Gastroesophageal sphincter (tissue), 4 donors: ENCODE measurements at regions not wholly inside any gene's neighbourhood (a gene's known extent, or its start where the extent isn't known, plus 50 kb on each side); places are given as distances from the start of the nearest gene placed in this dataset.
"Not testable (repeated sequence)": the region's sequence is repeated elsewhere in the genome, so short reads cannot be mapped to it uniquely, and the experiment has no call there.

ENCODE experiments used
- ATAC-seq: fragments of 150-250 bp; one replicate; pipeline ENCODE4 v1.9.1; 2016; ENCODE audit warnings: mild to moderate bottlenecking, moderate library complexity
- H3K27ac ChIP-seq, 4 donors: fragments of 200-600 bp; sonication (generic) in 3 of 4; 1 replicate in 3 of 4; 2 replicates in 1 of 4; pipeline ENCODE4 v1.5.1; 2016 to 2019
- H3K27me3 ChIP-seq: fragments of 200-600 bp; sonication (generic); one replicate; pipeline ENCODE4 v1.5.1; 2019
- H3K36me3 ChIP-seq, 2 donors: fragments of 200-600 bp; sonication (generic); one replicate each; pipeline ENCODE4 v1.5.1; 2019; ENCODE audit warnings: control low read depth in 1 of 2
- H3K4me1 ChIP-seq, 3 donors: fragments of 200-600 bp; sonication (generic); 1 replicate in 2 of 3; 2 replicates in 1 of 3; pipeline ENCODE4 v1.5.1; 2016 to 2019; ENCODE audit warnings: control low read depth in 2 of 3
- H3K4me3 ChIP-seq, 2 donors: fragments of 200-600 bp; sonication (generic); one replicate each; pipeline ENCODE4 v1.5.1; 2019; ENCODE audit warnings: mild to moderate bottlenecking in 1 of 2, moderate library complexity in 1 of 2
- H3K9me3 ChIP-seq, 3 donors: fragments of 200-600 bp; sonication (generic); one replicate each; pipeline ENCODE4 v1.5.1; 2017 to 2019; ENCODE audit warnings: control low read depth in 2 of 3
- CTCF ChIP-seq, 4 experiments: fragments of 200-600 bp in 2 of 4; fragments of 450-650 bp in 2 of 4; sonication (generic) in 1 of 4; IDR thresholded peaks; one replicate each; pipeline ENCODE4 v1.5.1; 2017 to 2019; ENCODE audit warnings: antibody characterized with exemption in 4 of 4, mild to moderate bottlenecking in 2 of 4, moderate library complexity in 2 of 4
- EP300 ChIP-seq: sonication (generic); formaldehyde crosslinking; IDR thresholded peaks from one replicate; pipeline ENCODE4 v1.6.1; 2017; ENCODE audit warnings: antibody characterized with exemption, mild to moderate bottlenecking
- POLR2A ChIP-seq, 2 donors: fragments of 450-650 bp; IDR thresholded peaks; one replicate each; pipeline ENCODE4 v1.6.1; 2017; ENCODE audit warnings: antibody characterized with exemption in 2 of 2, mild to moderate bottlenecking in 2 of 2, moderate library complexity in 1 of 2
- POLR2AphosphoS5 ChIP-seq: sonication (generic); formaldehyde crosslinking; IDR thresholded peaks from one replicate; pipeline ENCODE4 v1.6.1; 2017; ENCODE audit warnings: antibody characterized with exemption
- WGBS, 2 donors: methylation state at CpG; one replicate each; pipeline ENCODE4 v1.1.5; 2018; ENCODE audit warnings: low coverage in 1 of 2; 5-methylcytosine and 5-hydroxymethylcytosine counted together

GRCh38 chr17:27949304-27949703, 56.1 kb upstream of the LYRM9 start:
- WGBS, 2 donors, result 73% methylated on average over 3 of the region's 3 CpGs; no CpG with 5 or more reads in 1 of the 2 donors
- ATAC-seq, result no peak
- H3K4me3 ChIP-seq, result no peak overlapping the region

GRCh38 chr17:27950225-27950624, 57.1 kb upstream of the LYRM9 start:
- 86 to 91% methylated on average over 1 to 4 of the region's 7 CpGs for WGBS, 2 donors
- H3K27ac ChIP-seq, H3K9me3 ChIP-seq, H3K4me1 ChIP-seq, H3K4me3 ChIP-seq, ATAC-seq, H3K36me3 ChIP-seq: not testable (repeated sequence)
- peaks cover 25% of the 10 kb centered on the region for H3K27me3 ChIP-seq

More at GRCh38 chr17:27949304-27949703, 56.1 kb upstream of the LYRM9 start:
- TF ChIP-seq EP300 (no peak), POLR2AphosphoS5 (no peak), POLR2A (IDR thresholded peaks at IDR 0.05) (no peak), CTCF (IDR thresholded peaks at IDR 0.05) (no peak)
- H3K36me3 ChIP-seq, result no peaks in the 10 kb centered on the region
- no peak overlapping the region for H3K27ac ChIP-seq
- H3K9me3 ChIP-seq, result no peaks in the 10 kb centered on the region
- peaks cover 19% of the 10 kb centered on the region for H3K27me3 ChIP-seq
- no peaks in the 10 kb centered on the region for H3K4me1 ChIP-seq

- TF ChIP-seq EP300, result no peak
- no peak for TF ChIP-seq POLR2A (IDR thresholded peaks at IDR 0.05)
- no peak for TF ChIP-seq CTCF (IDR thresholded peaks at IDR 0.05)
- no peak for TF ChIP-seq POLR2AphosphoS5
- H3K27me3 ChIP-seq, result peaks cover 26% of the 10 kb centered on the region
- WGBS, 2 donors, result 24 to 33% methylated on average over 1 to 5 of the region's 5 CpGs
Observed at GRCh38 chr17:27950995-27951394, 57.8 kb upstream of the LYRM9 start.

GRCh38 chr17:27951872-27952271, 58.7 kb upstream of the LYRM9 start:
- WGBS, 2 donors, result 14 to 30% methylated on average over 1 to 2 of the region's 6 CpGs
- no peak for ATAC-seq
- no peaks in the 10 kb centered on the region for H3K9me3 ChIP-seq

More at GRCh38 chr17:27950995-27951394, 57.8 kb upstream of the LYRM9 start:
- no peak overlapping the region for H3K4me3 ChIP-seq
- H3K36me3 ChIP-seq, result no peaks in the 10 kb centered on the region
- ATAC-seq, result no peak
- no peaks in the 10 kb centered on the region for H3K9me3 ChIP-seq
- H3K4me1 ChIP-seq, result no peaks in the 10 kb centered on the region
- no peak overlapping the region for H3K27ac ChIP-seq

GRCh38 chr17:27952366-27952765, 59.2 kb upstream of the LYRM9 start:
- Histone ChIP-seq H3K36me3 (no peaks in the 10 kb centered on the region), H3K27me3 (peaks cover 26% of the 10 kb centered on the region), H3K4me3 (no peak overlapping the region), H3K4me1 (no peaks in the 10 kb centered on the region), H3K9me3 (no peaks in the 10 kb centered on the region), H3K27ac (no peak overlapping the region)
- no peak for ATAC-seq
- TF ChIP-seq POLR2A (IDR thresholded peaks at IDR 0.05) (no peak), POLR2AphosphoS5 (no peak), CTCF (IDR thresholded peaks at IDR 0.05) (no peak), EP300 (no peak)
- 17 to 33% methylated on average over 2 to 3 of the region's 7 CpGs for WGBS, 2 donors

More at GRCh38 chr17:27951872-27952271, 58.7 kb upstream of the LYRM9 start:
- no peaks in the 10 kb centered on the region for H3K36me3 ChIP-seq
- no peaks in the 10 kb centered on the region for H3K4me1 ChIP-seq
- no peak overlapping the region for H3K4me3 ChIP-seq
- H3K27me3 ChIP-seq, result peaks cover 26% of the 10 kb centered on the region
- H3K27ac ChIP-seq, result no peak overlapping the region
- TF ChIP-seq POLR2AphosphoS5, result no peak
- TF ChIP-seq CTCF (IDR thresholded peaks at IDR 0.05), result no peak
- TF ChIP-seq EP300, result no peak
- no peak for TF ChIP-seq POLR2A (IDR thresholded peaks at IDR 0.05)
